ENCODE measurements at regions not wholly inside any gene's neighbourhood (a gene's known extent, or its start where the extent isn't known, plus 50 kb on each side); places are given as distances from the start of the nearest gene placed in this dataset.

DNA sequence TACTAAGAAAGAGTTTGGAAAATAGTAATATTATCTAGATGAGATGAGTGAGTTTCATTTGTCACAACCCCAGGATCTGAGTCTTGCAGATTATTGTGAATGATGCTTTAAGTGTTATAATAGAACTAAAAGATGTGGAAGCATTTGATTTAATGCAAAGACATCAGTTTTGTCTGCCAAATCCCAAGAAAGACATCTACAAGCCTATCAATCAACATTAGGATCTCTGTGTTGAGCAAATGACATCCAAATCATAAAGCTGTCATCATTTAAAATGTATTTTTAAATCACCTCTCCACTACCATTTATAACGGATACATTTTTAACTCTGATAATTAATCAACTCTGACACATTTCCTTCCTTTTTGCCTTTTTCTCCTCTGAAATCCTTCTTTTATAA is 310.8 kb upstream of the SLIT2 start:
- ATAC-seq (no peak), DNase-seq (no peak)

DNA sequence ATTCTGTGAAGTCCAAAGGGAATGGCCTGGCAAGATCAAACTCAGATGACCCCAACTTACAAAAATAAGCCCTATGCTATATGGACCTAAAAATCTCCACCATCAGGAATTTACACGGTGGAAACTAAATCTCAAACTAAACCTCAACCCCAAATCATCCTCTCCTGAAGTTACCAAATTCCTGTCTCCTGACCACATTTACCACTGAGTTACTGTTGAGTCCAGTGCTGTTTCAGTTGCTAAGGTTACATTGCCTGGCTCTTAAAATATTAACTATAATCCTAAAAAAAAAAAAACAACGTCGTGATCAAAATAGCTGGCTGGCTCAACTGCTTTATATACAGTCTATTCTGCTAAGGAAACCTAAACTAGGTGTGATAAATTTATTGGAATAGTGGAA is 315.2 kb upstream of the SLIT2 start:
- intact Hi-C loops (cut with DNase I): no loop called here
- no peak for ATAC-seq
- DNase-seq: no peak

More for the DNA sequence above, 310.8 kb upstream of the SLIT2 start:
- intact Hi-C loops (cut with DNase I): no loop called here

GRCh38 chr4:19930742-19931141 is 321.0 kb upstream of the SLIT2 start:
- DNase-seq (no peak), ATAC-seq (no peak)
- intact Hi-C loops (cut with DNase I): no loop called here

GRCh38 chr4:19927381-19927780 is 324.3 kb upstream of the SLIT2 start:
- intact Hi-C loops (cut with DNase I): no loop called here
- no peak for ATAC-seq

DNA sequence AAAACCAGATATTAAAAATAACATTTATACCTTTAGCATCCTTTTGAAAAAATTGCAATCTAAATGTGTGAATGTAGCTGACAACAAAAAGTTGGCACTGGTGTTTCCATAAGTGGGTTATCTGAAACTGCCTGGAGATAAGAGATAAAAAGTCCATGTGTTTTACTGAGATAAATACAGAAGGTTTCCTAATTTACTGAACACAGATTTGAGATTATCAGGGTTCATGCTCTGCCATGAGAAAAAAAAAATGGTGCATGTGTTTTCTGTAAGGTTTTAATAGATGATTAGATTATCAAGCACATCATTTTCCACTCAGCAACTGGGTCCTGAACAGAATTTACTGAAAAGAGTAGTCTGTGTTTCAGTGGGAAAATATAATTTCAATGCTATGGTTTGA is 326.2 kb upstream of the SLIT2 start:
- intact Hi-C loops (cut with DNase I): no loop called here
- ATAC-seq (no peak), DNase-seq (no peak)

More at GRCh38 chr4:19927381-19927780, 324.3 kb upstream of the SLIT2 start:
- no peak for DNase-seq

DNA sequence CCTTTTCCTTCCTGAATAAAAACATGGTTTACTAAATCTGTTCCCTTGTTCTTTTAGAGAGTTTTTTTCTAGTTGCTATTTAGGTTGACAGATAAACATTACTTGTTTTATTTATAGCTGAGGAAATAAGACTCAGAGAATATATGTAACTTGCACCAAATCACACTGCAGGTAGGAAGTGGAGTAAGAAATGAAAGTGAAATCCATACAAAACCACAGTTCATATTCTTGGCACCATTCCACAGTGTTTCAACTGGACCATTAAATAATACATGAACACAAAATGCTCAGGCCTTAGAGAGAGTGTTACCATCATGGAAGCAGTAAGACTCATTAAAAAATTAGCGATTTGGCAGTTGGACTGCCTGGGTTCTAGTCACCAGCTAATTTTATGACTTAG is 326.9 kb upstream of the SLIT2 start:
- intact Hi-C loops (cut with DNase I): no loop called here
- DNase-seq (no peak), ATAC-seq (no peak)

GRCh38 chr4:19915276-19915675 is 336.4 kb upstream of the SLIT2 start:
- intact Hi-C loops (cut with DNase I): no loop called here
- DNase-seq: no peak
- no peak for ATAC-seq

- DNase-seq (no peak), ATAC-seq (no peak)
- intact Hi-C loops (cut with DNase I): no loop called here
These were observed 338.1 kb upstream of the SLIT2 start for GRCh38 chr4:19913650-19914049.

- no peak for DNase-seq
- no peak for ATAC-seq
- intact Hi-C loops (cut with DNase I): no loop called here
These were observed 340.7 kb upstream of the SLIT2 start for GRCh38 chr4:19910861-19911525.

- intact Hi-C loops (cut with DNase I): no loop called here
- ATAC-seq (no peak), DNase-seq (no peak)
These were observed 346.7 kb upstream of the SLIT2 start for GRCh38 chr4:19905024-19905423.

GRCh38 chr4:19888587-19888986 is 363.1 kb upstream of the SLIT2 start:
- intact Hi-C loops (cut with DNase I): no loop called here
- no peak for DNase-seq
- no peak for ATAC-seq

DNA sequence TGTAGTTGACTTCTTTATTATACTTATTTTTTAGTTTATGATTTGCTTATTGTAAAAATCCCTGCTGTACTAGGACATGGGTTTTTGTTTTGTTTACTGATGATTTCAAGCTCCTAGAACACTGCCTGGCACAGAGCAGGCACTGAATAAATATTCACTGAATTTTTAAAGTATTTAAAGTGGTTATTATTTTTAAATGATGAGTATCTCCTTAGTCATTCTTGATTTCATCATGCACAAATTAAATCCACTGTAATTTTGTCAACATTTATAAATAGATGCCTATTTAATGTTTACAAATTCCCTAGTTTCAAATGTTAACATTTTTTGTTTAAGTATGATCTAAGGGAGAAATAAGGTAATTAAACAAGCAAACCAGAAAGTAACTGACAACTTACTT is 367.9 kb upstream of the SLIT2 start:
- intact Hi-C loops (cut with DNase I): no loop called here
- DNase-seq: no peak
- ATAC-seq: no peak

DNA sequence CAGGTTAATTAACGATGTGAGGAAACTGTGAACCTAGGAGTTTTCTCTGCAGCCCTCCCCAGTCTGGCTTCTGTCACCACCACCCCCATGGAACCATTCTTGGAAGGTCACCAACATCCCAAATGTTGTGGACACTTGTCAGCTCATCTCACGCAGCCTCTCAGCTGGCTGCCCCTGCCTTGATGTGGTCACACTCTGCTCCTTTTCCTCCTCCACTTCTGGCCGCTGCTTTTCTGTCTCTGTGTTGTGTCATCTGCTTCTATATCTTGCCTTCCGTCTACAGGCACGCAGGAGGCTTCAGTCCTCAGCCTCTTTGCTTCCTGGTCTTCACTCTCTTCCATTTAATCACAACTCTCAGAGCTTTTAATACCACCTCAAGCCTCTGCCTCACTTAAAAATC is 371.5 kb upstream of the SLIT2 start:
- DNase-seq: peak; percentile 28
- ATAC-seq: peak; percentile 97
- intact Hi-C loops (cut with DNase I): no loop called here

DNA sequence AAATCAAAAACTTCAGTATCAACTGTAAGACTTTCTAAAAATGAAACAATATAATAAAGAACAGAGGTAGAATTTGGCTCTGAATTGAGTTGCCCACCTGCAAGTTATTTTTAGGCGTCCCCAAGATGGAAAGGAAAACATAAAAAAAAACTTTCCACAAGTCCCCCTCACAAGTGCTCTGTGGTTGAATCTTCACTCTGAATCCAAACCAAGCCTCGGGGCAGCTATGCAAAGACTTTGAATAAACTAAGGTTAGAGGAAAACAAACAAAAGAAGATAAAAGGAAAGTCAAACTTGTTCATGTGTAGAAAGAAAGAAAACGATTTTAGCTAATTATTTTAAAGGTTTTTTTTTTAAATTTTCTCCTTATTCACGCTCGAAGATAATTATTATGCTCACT is 372.4 kb upstream of the SLIT2 start:
- no peak for DNase-seq
- intact Hi-C loops (cut with DNase I): no loop called here
- ATAC-seq: no peak

DNA sequence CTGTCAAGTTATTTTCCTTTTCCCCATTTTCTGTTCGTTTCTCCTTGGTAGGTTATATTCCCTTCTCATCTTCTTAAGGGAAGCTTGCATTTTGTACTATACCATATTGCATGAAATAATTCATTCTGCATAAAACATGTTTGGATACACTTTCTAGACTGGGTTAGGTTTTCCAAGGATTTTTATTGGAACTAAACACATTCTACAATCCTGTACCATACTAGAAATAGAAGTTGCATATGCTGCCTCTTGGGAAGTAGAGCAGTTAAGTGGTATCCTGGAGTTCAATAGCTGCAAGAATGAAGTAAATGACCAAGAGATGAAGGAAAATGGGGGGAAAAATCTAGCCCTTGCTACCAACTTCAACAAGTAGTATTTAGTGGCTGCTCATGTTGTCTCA is 393.7 kb upstream of the SLIT2 start:
- no peak for ATAC-seq
- intact Hi-C loops (cut with DNase I): no loop called here
- no peak for DNase-seq

DNA sequence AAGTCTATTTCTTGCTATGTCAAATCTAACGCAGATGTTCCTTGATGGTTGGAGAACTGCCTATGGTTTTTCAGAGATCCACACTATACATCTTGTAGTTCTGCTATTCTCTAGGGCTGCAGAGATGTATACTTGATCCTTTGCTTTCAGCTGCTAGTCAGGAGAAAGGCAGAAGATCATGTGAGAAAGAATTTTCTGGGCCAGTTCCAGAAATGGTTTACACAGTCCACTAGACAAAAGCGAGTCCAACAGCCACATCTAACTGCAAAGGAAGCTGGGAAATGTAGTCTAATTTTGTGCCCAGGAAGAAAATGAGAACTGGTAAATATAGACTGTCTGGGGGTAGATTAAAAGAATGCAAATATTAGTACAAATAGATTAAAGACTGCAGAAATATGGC is 394.3 kb upstream of the SLIT2 start:
- intact Hi-C loops (cut with DNase I): no loop called here
- no peak for DNase-seq
- ATAC-seq: no peak

DNA sequence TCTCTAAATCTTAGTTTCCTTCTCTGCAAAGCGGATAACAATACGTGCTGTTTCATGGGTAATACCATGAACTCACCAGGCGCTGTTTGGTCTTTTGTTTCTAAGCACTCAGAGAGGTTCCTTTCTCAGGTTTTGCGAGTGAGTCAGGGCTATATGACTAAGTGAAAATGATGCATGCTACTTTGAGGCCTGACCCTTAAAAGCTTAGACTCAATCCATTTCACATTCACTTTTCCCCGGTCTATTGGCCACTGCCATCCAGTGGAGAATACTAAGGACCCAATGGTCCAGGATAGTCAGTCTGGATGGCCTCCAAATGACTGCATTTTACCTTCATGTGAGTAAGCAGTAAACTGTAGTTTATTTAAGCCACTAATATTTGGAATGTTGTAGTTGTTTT is 400.8 kb upstream of the SLIT2 start:
- ATAC-seq (no peak), DNase-seq (no peak)
- intact Hi-C loops (cut with DNase I): no loop called here

DNA sequence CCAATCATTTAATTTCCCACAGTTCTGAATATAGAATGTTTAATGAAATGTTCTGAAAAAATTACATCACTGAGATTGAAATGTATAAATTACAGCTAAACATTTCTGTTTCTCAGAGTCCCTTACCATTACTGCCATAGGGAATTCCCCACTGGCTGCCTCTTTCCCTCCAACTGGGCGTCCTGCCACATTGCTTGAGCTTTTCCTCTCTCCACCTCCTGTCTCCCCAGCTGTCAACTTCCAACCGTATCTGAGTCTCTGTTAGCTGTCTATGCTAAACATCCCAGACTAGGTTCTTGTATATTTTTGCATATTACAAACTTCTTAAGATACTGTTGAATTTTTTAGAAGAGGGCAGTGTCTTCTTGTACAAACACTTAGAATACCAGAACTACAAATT is 407.3 kb upstream of the SLIT2 start:
- peak in 1 of 2 donors; percentile 50 for ATAC-seq
- peak; percentile 34 for DNase-seq
- intact Hi-C loops (cut with DNase I): no loop called here

- ATAC-seq (no peak), DNase-seq (no peak)
- intact Hi-C loops (cut with DNase I): no loop called here
These were observed 409.2 kb upstream of the SLIT2 start for GRCh38 chr4:19842471-19842870.

GRCh38 chr4:19838858-19839257 is 412.8 kb upstream of the SLIT2 start:
- intact Hi-C loops (cut with DNase I): no loop called here
- ATAC-seq: no peak
- DNase-seq: no peak

- ATAC-seq (no peak), DNase-seq (no peak)
- intact Hi-C loops (cut with DNase I): no loop called here
These were observed 416.3 kb upstream of the SLIT2 start for GRCh38 chr4:19835429-19835828.

- ATAC-seq (no peak), DNase-seq (no peak)
- intact Hi-C loops (cut with DNase I): no loop called here
These were observed 419.3 kb upstream of the SLIT2 start for GRCh38 chr4:19832411-19832810.
